AG10803 (cell line): ENCODE measurements at regions not wholly inside any gene's neighbourhood (a gene's known extent, or its start where the extent isn't known, plus 50 kb on each side); places are given as distances from the start of the nearest gene placed in this dataset.

ENCODE experiments used
- DNase-seq: peaks from one replicate; pipeline ENCODE4 v3.0.0; 2010; ENCODE audit warnings: low read depth
- H3K4me3 ChIP-seq: 2 replicates; pipeline ENCODE4 v1.5.1; 2011; ENCODE audit warnings: mild to moderate bottlenecking, low read length, control low read depth
- CTCF ChIP-seq: conservative IDR thresholded peaks from 2 replicates; pipeline ENCODE4 v1.5.1; 2011; ENCODE audit warnings: mild to moderate bottlenecking, low read length, control low read depth, inconsistent platforms

DNA sequence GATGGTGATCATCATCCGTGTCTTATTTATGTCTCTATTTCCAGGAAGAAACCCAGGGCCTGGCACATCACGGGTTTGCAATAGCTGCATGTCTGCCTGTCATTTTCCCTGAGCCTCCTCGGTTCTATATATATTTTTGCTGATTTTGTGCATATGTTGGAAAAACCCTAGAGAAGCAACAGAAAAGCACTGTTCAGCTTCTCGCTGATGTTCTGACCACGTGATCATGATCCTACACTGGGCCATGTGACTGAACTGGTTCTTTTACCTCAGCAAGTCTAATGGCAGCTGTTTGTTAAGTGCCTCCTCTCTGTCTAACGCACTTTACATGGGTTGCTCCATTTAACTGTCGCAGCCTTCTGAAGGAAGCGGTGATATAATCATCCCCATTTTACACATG is 71.3 kb downstream of the CMPK2 start:
- no peak overlapping the region for H3K4me3 ChIP-seq

More for the DNA sequence above, 71.3 kb downstream of the CMPK2 start:
- TF ChIP-seq CTCF = no peak
- no peak for DNase-seq
